KMS-11 (cell line): ENCODE measurements at regions not wholly inside any gene's neighbourhood (a gene's known extent, or its start where the extent isn't known, plus 50 kb on each side); places are given as distances from the start of the nearest gene placed in this dataset.
"Not testable (repeated sequence)": the region's sequence is repeated elsewhere in the genome, so short reads cannot be mapped to it uniquely, and the experiment has no call there.

ENCODE experiments used
- H2AFZ ChIP-seq: fragments of 200-600 bp; sonication (generic); 2 replicates; pipeline ENCODE4 v1.6.1; 2016; ENCODE audit warnings: antibody characterized with exemption, mixed run types, low read depth
- H3K27ac ChIP-seq: fragments of 200-600 bp; sonication (generic); 2 replicates; pipeline ENCODE4 v1.6.1; 2016; ENCODE audit warnings: mild to moderate bottlenecking, mixed run types
- H3K27me3 ChIP-seq: fragments of 200-600 bp; sonication (generic); 2 replicates; pipeline ENCODE4 v1.6.1; 2017; ENCODE audit warnings: mild to moderate bottlenecking, low read depth, mixed run types, moderate library complexity; ENCODE audit not compliant: insufficient read depth
- H3K36me3 ChIP-seq: fragments of 200-600 bp; sonication (generic); 2 replicates; pipeline ENCODE4 v1.6.1; 2017; ENCODE audit warnings: mild to moderate bottlenecking, mixed run types; ENCODE audit not compliant: insufficient read depth
- H3K4me1 ChIP-seq: fragments of 200-600 bp; sonication (generic); 2 replicates; pipeline ENCODE4 v1.6.1; 2016; ENCODE audit warnings: mild to moderate bottlenecking, low read depth, mixed run types; ENCODE audit not compliant: poor library complexity, severe bottlenecking
- H3K4me2 ChIP-seq: fragments of 200-600 bp; sonication (generic); 2 replicates; pipeline ENCODE4 v1.7.0; 2016; ENCODE audit warnings: mild to moderate bottlenecking, mixed run types
- H3K4me3 ChIP-seq: fragments of 200-600 bp; sonication (generic); IDR thresholded peaks from 2 replicates; pipeline ENCODE4 v1.6.1; 2017; ENCODE audit warnings: low read depth, low read length, mixed read lengths; ENCODE audit not compliant: insufficient read depth
- H3K79me2 ChIP-seq: fragments of 200-600 bp; sonication (generic); 2 replicates; pipeline ENCODE4 v1.6.1; 2016; ENCODE audit warnings: low read depth, mixed run types; ENCODE audit not compliant: insufficient read depth
- H3K9ac ChIP-seq: fragments of 200-600 bp; sonication (generic); 2 replicates; pipeline ENCODE4 v1.6.1; 2016; ENCODE audit warnings: mild to moderate bottlenecking, mixed run types
- H4K20me1 ChIP-seq: fragments of 200-600 bp; sonication (generic); 2 replicates; pipeline ENCODE4 v1.6.1; 2016; ENCODE audit warnings: mild to moderate bottlenecking, mixed run types; ENCODE audit not compliant: insufficient read depth
- CTCF ChIP-seq: fragments of 200-600 bp; sonication (generic); conservative IDR thresholded peaks from 2 replicates; pipeline ENCODE4 v1.6.1; 2017; ENCODE audit warnings: low read depth, mild to moderate bottlenecking, antibody characterized with exemption, low read length, moderate library complexity, mixed read lengths

GRCh38 chr10:31677195-31678138 lies 251.2 kb downstream of the ARHGAP12 start:
- H3K36me3 ChIP-seq: no peaks in the 10 kb centered on the region
- TF ChIP-seq CTCF: no peak
- H2AFZ ChIP-seq: no peak overlapping the region
- H4K20me1 ChIP-seq: no peaks in the 10 kb centered on the region
- no peak overlapping the region for H3K9ac ChIP-seq
- H3K27me3 ChIP-seq: no peaks in the 10 kb centered on the region
- H3K4me3 ChIP-seq: no peak overlapping the region
- H3K27ac ChIP-seq: no peak overlapping the region
- H3K4me2 ChIP-seq: no peak overlapping the region
- no peaks in the 10 kb centered on the region for H3K4me1 ChIP-seq
- H3K79me2 ChIP-seq: no peaks in the 10 kb centered on the region

- H3K79me2 ChIP-seq: no peaks in the 10 kb centered on the region
- no peak for TF ChIP-seq CTCF
Measured at GRCh38 chr10:31675726-31676125, 252.9 kb downstream of the ARHGAP12 start.

GRCh38 chr10:31669357-31669756 lies 259.3 kb downstream of the ARHGAP12 start:
- no peak for TF ChIP-seq CTCF
- H3K79me2 ChIP-seq: no peaks in the 10 kb centered on the region
- H4K20me1 ChIP-seq: no peaks in the 10 kb centered on the region
- H3K36me3 ChIP-seq: no peaks in the 10 kb centered on the region
- H3K27me3 ChIP-seq: no peaks in the 10 kb centered on the region
- no peak overlapping the region for H3K4me3 ChIP-seq
- no peak overlapping the region for H2AFZ ChIP-seq
- H3K4me1 ChIP-seq: no peaks in the 10 kb centered on the region
- H3K27ac ChIP-seq: no peak overlapping the region
- H3K9ac ChIP-seq: no peak overlapping the region
- H3K4me2 ChIP-seq: no peak overlapping the region

More at GRCh38 chr10:31675726-31676125, 252.9 kb downstream of the ARHGAP12 start:
- Histone ChIP-seq H3K27me3 (no peaks in the 10 kb centered on the region), H3K4me3 (no peak overlapping the region), H3K4me1 (no peaks in the 10 kb centered on the region), H3K4me2 (no peak overlapping the region), H3K9ac (no peak overlapping the region), H4K20me1 (no peaks in the 10 kb centered on the region), H3K36me3 (no peaks in the 10 kb centered on the region), H2AFZ (no peak overlapping the region), H3K27ac (no peak overlapping the region)

GRCh38 chr10:31668326-31668725 lies 260.3 kb downstream of the ARHGAP12 start:
- H3K27me3 ChIP-seq: no peaks in the 10 kb centered on the region
- no peak overlapping the region for H3K9ac ChIP-seq

GRCh38 chr10:31665764-31666279 lies 262.8 kb downstream of the ARHGAP12 start:
- not testable (repeated sequence) for H2AFZ ChIP-seq, H3K27me3 ChIP-seq, H3K9ac ChIP-seq, H3K4me3 ChIP-seq, H3K4me1 ChIP-seq, H3K27ac ChIP-seq, H3K4me2 ChIP-seq, H3K36me3 ChIP-seq, H4K20me1 ChIP-seq, H3K79me2 ChIP-seq

More at GRCh38 chr10:31668326-31668725, 260.3 kb downstream of the ARHGAP12 start:
- Histone ChIP-seq H3K4me2 (no peak overlapping the region), H3K79me2 (no peaks in the 10 kb centered on the region), H3K27ac (no peak overlapping the region), H3K4me1 (no peaks in the 10 kb centered on the region), H4K20me1 (no peaks in the 10 kb centered on the region), H3K36me3 (no peaks in the 10 kb centered on the region), H3K4me3 (no peak overlapping the region), H2AFZ (no peak overlapping the region)
- no peak for TF ChIP-seq CTCF
